Ectodermal cell (in vitro differentiated cells): ENCODE measurements at regions not wholly inside any gene's neighbourhood (a gene's known extent, or its start where the extent isn't known, plus 50 kb on each side); places are given as distances from the start of the nearest gene placed in this dataset.

ENCODE experiments used
- H3K27ac ChIP-seq: 2 replicates; pipeline ENCODE4 v1.7.0; 2013; ENCODE audit warnings: mild to moderate bottlenecking, low read depth, low read length; ENCODE audit not compliant: insufficient read depth, poor library complexity, severe bottlenecking
- H3K27me3 ChIP-seq: 2 replicates; pipeline ENCODE4 v1.7.0; 2013; ENCODE audit warnings: mild to moderate bottlenecking, low read length; ENCODE audit not compliant: insufficient read depth, control insufficient read depth, poor library complexity, severe bottlenecking
- H3K36me3 ChIP-seq: one replicate; pipeline ENCODE4 v1.7.0; 2013; ENCODE audit warnings: low read length; ENCODE audit not compliant: control insufficient read depth, insufficient read depth
- H3K4me1 ChIP-seq: one replicate; pipeline ENCODE4 v1.7.0; 2013; ENCODE audit warnings: low read length; ENCODE audit not compliant: control insufficient read depth, insufficient read depth
- H3K4me3 ChIP-seq: 2 replicates; pipeline ENCODE4 v1.7.0; 2013; ENCODE audit warnings: low read depth, low read length, control low read depth; ENCODE audit not compliant: insufficient read depth
- H3K9me3 ChIP-seq: 2 replicates; pipeline ENCODE4 v1.7.0; 2013; ENCODE audit warnings: mild to moderate bottlenecking, low read length, moderate library complexity; ENCODE audit not compliant: control insufficient read depth
- WGBS, 2 experiments: methylation state at CpG; one replicate each; pipeline ENCODE4 v1.1.7; 2013; ENCODE audit warnings: missing lambda C conversion rate in 2 of 2; 5-methylcytosine and 5-hydroxymethylcytosine counted together

DNA sequence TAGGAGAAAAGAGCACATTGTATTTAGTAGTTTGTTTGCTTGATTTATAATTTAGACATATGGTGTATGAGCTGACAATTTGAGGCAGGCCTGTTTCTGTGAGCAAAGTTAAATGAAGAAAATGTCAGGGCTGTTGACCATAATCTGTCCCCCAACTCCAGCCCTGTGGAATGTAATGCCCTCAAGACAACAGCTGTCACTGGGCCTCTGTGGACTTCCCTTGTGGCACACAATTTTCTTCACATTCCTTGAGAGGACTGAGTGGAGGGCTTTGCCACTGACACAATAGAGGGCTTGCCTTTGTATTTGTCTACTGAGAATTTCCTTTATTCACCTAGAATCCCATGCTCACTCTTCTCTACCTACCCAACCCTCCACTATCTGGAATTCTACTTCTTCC lies 141.2 kb upstream of the CD180 start:
- H3K9me3 ChIP-seq = no peaks in the 10 kb centered on the region
- no peak overlapping the region for H3K4me3 ChIP-seq
- no peaks in the 10 kb centered on the region for H3K4me1 ChIP-seq
- H3K27ac ChIP-seq = no peak overlapping the region
- H3K36me3 ChIP-seq = no peaks in the 10 kb centered on the region
- H3K27me3 ChIP-seq = no peaks in the 10 kb centered on the region

DNA sequence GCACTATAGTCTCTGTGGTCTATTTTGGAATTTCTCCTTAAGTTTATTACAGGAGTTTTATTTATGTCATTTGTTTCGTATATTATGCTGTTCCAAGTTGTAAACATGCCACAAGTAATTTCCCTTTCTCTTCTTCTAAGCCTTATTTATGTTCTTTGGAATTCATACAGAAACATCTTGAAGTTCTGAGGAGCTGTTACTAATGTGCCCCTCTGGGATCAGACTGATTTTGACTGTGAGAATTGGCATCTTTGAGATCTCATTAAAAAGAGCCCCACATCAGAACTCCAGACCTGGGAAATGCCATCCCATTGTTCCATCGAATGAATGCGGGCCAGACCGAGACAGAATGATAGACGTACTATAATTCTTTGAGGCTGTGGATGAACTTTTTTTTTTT lies 138.8 kb upstream of the CD180 start:
- 81 to 100% methylated on average over 2 to 5 of the region's 5 CpGs for WGBS, 2 experiments
- Histone ChIP-seq H3K4me1 (no peaks in the 10 kb centered on the region), H3K4me3 (no peak overlapping the region), H3K27ac (no peak overlapping the region), H3K9me3 (no peaks in the 10 kb centered on the region), H3K36me3 (no peaks in the 10 kb centered on the region), H3K27me3 (no peaks in the 10 kb centered on the region)

DNA sequence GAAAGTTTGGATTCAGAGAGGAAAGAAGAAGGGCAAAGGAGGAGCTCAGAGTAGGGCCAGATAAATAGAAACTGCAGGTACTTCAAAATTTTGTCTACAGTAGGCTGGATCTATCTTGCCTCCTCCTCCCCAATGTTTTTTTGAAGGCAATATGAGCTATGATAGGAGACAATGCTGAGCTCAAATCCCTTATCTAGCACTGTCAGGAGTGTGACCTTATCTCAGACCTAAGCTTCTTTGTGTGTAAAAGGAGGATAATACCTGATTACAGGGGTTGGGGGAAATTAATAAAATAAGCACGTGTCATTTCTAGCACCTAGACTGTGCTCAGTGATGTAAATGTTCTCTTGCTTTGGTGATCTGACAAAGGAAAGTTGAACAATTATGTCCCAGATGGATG lies 137.8 kb upstream of the CD180 start:
- H3K4me3 ChIP-seq = no peak overlapping the region
- H3K4me1 ChIP-seq = no peaks in the 10 kb centered on the region
- H3K36me3 ChIP-seq = no peaks in the 10 kb centered on the region
- WGBS, 2 experiments = 87 to 95% methylated on average over 1 of the region's 1 CpG
- H3K27ac ChIP-seq = no peak overlapping the region
- no peaks in the 10 kb centered on the region for H3K9me3 ChIP-seq
- no peaks in the 10 kb centered on the region for H3K27me3 ChIP-seq

DNA sequence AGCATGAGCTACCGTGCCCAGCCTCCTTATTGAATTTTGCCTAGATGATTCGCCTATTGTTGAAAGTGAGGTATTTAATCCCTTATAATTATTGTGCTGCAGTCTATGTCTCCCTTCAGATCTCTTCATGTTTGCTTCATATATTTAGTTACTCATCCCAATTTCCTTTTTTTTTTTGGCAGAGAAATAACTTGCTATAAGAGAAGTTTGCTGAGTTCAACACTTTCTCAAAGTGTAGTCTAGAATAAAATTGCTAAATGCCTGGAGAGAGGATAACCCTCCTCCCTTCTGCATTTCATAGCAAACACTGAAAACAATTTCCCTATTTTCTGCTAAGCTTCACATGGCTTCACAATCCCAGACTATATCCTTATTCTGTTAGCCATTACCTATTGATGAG lies 136.6 kb upstream of the CD180 start:
- H3K4me3 ChIP-seq = no peak overlapping the region
- WGBS, 2 experiments = 89 to 100% methylated on average over 1 of the region's 2 CpGs
- H3K9me3 ChIP-seq = no peaks in the 10 kb centered on the region
- no peak overlapping the region for H3K27ac ChIP-seq
- no peaks in the 10 kb centered on the region for H3K27me3 ChIP-seq
- H3K36me3 ChIP-seq = no peaks in the 10 kb centered on the region
- no peaks in the 10 kb centered on the region for H3K4me1 ChIP-seq

DNA sequence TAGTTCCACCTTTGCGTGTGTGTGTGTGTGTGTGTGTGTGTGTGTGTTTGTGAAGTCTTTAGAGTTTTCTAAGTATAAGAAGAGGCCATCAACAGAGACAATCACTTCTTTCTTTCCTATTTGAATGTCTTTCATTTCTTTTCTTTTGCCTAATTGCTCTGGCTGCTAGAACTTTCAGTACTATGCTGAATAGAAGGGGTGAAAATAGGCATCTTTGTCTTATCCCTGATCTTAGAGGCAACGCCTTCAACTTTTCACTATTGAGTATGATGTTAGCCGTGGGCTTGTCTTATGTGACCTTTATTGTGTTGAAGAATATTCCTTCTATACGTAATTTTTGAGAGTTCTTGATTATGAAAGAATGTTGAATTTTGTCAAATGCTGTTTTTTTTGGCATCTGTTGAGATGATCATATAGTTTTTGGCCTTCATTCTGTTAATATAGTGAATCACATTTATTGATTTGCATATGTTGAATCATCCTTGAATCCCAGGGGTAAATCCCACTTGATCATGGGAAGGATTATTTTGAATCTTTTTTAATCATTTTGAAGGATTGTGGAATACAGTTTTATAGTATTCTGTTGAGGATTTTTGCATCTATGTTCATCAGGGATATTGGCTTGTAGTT lies 134.8 kb upstream of the CD180 start:
- Histone ChIP-seq H3K4me3 (no peak overlapping the region), H3K36me3 (no peaks in the 10 kb centered on the region), H3K4me1 (no peaks in the 10 kb centered on the region), H3K27me3 (no peaks in the 10 kb centered on the region), H3K9me3 (no peaks in the 10 kb centered on the region), H3K27ac (no peak overlapping the region)
- 85 to 96% methylated on average over 3 of the region's 4 CpGs for WGBS, 2 experiments

DNA sequence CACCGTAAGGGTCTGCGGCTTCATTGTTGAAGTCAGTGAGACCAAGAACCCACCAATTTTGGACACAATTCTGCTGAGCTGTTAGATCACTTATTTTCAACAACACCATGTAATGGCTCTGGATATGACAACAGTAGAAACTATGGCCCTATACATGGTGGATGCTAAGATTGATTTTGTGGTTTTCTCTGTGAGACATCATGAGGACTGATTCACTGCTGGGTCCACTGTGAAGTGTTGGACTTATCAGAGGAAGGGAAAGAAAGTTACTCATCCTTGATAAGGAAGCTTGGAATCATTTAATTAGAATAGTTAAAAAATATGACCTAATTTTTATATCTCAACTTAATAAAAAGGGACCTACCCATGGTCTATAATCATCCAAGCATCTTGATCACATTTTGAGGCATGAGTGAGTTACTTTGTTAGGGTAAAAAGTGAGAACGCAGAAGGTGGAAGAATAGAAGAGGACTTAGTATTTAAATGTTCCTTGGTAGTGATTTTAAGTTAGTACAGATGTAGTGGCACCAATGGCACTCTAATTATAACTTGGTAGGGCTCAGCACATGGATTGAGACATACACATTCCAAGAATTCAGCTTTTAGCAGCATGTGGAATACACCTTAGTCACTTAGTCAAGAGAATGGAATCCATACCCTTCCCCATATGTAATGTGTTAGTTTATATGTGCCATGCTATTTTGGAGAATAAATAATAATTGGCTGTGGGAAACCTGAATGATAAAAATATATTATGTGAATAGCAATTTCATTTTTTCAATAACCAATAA lies 123.5 kb upstream of the CD180 start:
- Histone ChIP-seq H3K4me1 (no peaks in the 10 kb centered on the region), H3K27ac (no peak overlapping the region), H3K36me3 (no peaks in the 10 kb centered on the region), H3K4me3 (no peak overlapping the region), H3K9me3 (no peaks in the 10 kb centered on the region), H3K27me3 (no peaks in the 10 kb centered on the region)
- WGBS, 2 experiments = 93 to 98% methylated on average over 3 of the region's 3 CpGs

DNA sequence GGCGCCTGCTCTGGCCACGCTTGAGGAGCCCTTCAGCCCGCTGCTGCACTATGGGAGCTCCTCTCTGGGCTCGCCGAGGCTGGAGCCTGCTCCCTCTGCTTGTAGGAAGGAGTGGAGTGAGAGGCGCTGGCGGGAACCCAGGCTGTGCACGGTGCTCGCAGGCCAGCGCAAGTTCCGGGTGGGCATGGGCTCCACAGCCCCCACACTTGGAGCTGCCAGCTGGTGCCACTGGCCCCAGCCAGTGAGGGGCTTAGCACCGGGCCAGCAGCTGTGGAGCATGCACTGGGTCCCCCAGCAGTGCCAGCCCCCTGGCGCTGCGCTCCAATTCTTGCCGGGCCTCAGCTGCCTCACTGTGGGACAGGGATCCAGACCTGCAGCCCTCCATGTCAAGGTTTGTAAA lies 122.1 kb upstream of the CD180 start:
- Histone ChIP-seq H3K9me3 (no peaks in the 10 kb centered on the region), H3K4me1 (no peaks in the 10 kb centered on the region), H3K27me3 (no peaks in the 10 kb centered on the region), H3K4me3 (no peak overlapping the region), H3K36me3 (no peaks in the 10 kb centered on the region), H3K27ac (no peak overlapping the region)
- 95% methylated on average over 15 of the region's 15 CpGs for WGBS, 2 experiments

DNA sequence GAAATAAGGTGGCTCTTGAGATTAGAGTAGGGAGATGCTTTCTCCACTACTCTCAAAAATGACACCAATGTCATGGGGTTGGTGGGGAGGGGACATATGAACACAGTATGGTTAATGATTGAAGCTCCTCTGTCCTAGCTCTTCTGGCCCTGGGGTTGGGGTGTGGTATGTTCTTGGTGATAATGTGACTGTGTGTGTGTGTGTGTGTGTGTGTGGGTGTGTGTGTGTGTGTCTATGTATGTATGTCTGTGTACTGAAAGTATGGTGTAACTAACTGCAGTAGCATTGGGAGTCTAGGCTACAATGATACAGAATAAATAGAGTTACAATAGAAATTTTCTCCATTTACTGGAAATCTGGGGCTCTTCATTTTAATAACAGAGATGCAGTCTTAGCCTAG lies 121.0 kb upstream of the CD180 start:
- Histone ChIP-seq H3K4me3 (no peak overlapping the region), H3K27ac (no peak overlapping the region), H3K36me3 (no peaks in the 10 kb centered on the region), H3K4me1 (no peaks in the 10 kb centered on the region), H3K9me3 (no peaks in the 10 kb centered on the region), H3K27me3 (no peaks in the 10 kb centered on the region)

DNA sequence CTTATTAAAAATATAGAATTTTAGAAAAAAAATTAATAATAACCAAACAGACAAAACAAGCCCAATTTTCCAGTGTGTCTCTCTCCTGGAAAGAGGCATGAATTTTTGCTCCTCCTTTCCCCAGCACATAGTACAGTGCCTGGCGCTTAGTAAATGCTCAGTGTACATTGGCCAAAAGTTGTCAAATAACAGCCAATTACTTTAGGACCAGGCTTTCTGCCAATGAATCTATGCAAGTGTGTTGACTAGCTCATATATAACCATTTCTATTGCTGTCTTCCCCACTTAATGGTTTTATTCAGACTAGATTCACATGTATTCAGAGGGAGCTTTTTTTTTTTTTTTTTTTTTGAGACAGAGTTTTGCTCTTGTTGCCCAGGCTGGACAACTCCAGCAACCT lies 120.1 kb upstream of the CD180 start:
- Histone ChIP-seq H3K27ac (no peak overlapping the region), H3K27me3 (no peaks in the 10 kb centered on the region), H3K4me1 (no peaks in the 10 kb centered on the region), H3K4me3 (no peak overlapping the region), H3K9me3 (no peaks in the 10 kb centered on the region), H3K36me3 (no peaks in the 10 kb centered on the region)
- WGBS, 2 experiments = 88 to 96% methylated on average over 1 of the region's 1 CpG

DNA sequence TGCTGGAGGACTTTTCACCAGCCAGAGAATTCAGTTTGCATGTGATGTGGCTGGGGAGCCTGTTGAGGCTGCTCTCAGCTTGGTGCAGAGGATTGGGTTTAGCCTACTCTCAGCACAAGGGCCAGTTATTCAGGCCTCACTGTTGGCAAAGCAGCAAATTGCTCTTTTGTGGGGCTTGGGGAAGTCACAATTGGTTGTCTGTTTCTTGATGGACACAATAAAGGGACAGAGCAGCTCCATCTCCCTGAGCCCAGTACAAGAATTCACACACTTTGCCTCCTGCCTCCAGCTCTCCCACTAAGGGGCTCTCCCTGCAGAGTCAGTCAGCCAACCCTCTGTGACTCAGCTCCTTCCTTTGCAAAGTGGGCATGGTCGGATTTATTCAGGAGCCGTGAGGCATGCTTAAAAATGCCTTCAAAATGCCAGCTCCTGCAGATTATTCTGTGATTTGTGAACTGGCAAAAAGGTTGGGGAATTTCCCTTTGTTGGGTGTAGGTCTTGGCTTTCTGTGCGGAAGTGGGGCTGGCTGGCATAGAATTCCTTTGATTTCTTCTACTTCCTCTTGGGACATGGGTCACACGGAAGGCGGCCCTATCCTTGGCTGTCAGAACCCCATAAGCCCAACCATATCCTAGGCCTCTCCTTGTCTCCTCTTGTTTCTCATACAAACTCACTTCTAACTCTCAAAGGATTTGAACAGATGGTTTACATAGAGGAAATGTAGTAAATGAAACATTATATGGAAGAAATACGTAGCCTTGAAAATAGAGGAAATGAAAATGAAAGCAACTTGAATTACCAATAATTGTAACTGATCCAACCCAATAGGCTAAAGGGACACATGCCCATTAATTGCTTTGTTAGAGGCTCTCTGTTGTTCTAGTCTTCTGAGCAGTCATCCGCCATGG lies 118.7 kb upstream of the CD180 start:
- H3K27me3 ChIP-seq = no peaks in the 10 kb centered on the region
- H3K9me3 ChIP-seq = no peaks in the 10 kb centered on the region
- H3K27ac ChIP-seq = no peak overlapping the region
- H3K36me3 ChIP-seq = no peaks in the 10 kb centered on the region
- H3K4me1 ChIP-seq = no peaks in the 10 kb centered on the region
- H3K4me3 ChIP-seq = no peak overlapping the region
- 68 to 78% methylated on average over 6 to 7 of the region's 7 CpGs for WGBS, 2 experiments
